ENCODE measurements at regions not wholly inside any gene's neighbourhood (a gene's known extent, or its start where the extent isn't known, plus 50 kb on each side); places are given as distances from the start of the nearest gene placed in this dataset.
A peak's percentile ranks its signal among the peaks of the same experiment; 100 is the strongest.

- H3K27me3 ChIP-seq (ENCODE audit: control insufficient read depth, insufficient read depth, low read length), result no peaks in the 10 kb centered on the region
- peaks cover 3% of the 10 kb centered on the region; the same call in 1 of the 2 replicates for H3K9me3 ChIP-seq (ENCODE audit: control insufficient read depth, insufficient read depth, low read length)
- H3K36me3 ChIP-seq (ENCODE audit: control insufficient read depth, insufficient read depth, low read length), result no peaks in the 10 kb centered on the region
- no peaks in the 10 kb centered on the region for H3K4me1 ChIP-seq (ENCODE audit: control insufficient read depth, insufficient read depth, low read length)
- H3K4me3 ChIP-seq (ENCODE audit: low read depth, low read length), result no peak overlapping the region
- H3K27ac ChIP-seq (ENCODE audit: low read depth, low read length), result no peak overlapping the region
- no peak overlapping the region for H3K9ac ChIP-seq (ENCODE audit: low read depth, low read length)
These were observed 276.7 kb upstream of the KIF2A start for GRCh38 chr5:62029303-62029702.

- Histone ChIP-seq H3K27ac (ENCODE audit: low read depth, low read length) (no peak overlapping the region), H3K4me3 (ENCODE audit: low read depth, low read length) (no peak overlapping the region), H3K36me3 (ENCODE audit: control insufficient read depth, insufficient read depth, low read length) (no peaks in the 10 kb centered on the region), H3K27me3 (ENCODE audit: control insufficient read depth, insufficient read depth, low read length) (no peaks in the 10 kb centered on the region), H3K4me1 (ENCODE audit: control insufficient read depth, insufficient read depth, low read length) (no peaks in the 10 kb centered on the region), H3K9ac (ENCODE audit: low read depth, low read length) (no peak overlapping the region), H3K9me3 (ENCODE audit: control insufficient read depth, insufficient read depth, low read length) (no peaks in the 10 kb centered on the region)
These were observed 275.7 kb upstream of the KIF2A start for GRCh38 chr5:62030326-62030725.

- no peaks in the 10 kb centered on the region for H3K9me3 ChIP-seq (ENCODE audit: control insufficient read depth, insufficient read depth, low read length)
- no peak overlapping the region for H3K9ac ChIP-seq (ENCODE audit: low read depth, low read length)
- H3K4me1 ChIP-seq (ENCODE audit: control insufficient read depth, insufficient read depth, low read length), result peaks cover 27% of the 10 kb centered on the region
- peaks cover 12% of the 10 kb centered on the region for H3K27me3 ChIP-seq (ENCODE audit: control insufficient read depth, insufficient read depth, low read length)
- H3K4me3 ChIP-seq (ENCODE audit: low read depth, low read length), result no peak overlapping the region
- H3K27ac ChIP-seq (ENCODE audit: low read depth, low read length), result no peak overlapping the region
- no peaks in the 10 kb centered on the region for H3K36me3 ChIP-seq (ENCODE audit: control insufficient read depth, insufficient read depth, low read length)
These were observed 268.0 kb upstream of the KIF2A start for GRCh38 chr5:62038024-62038423.

GRCh38 chr5:62041156-62041756 lies 264.8 kb upstream of the KIF2A start:
- H3K9ac ChIP-seq (ENCODE audit: low read depth, low read length), result no peak overlapping the region
- H3K27ac ChIP-seq (ENCODE audit: low read depth, low read length), result no peak overlapping the region
- H3K27me3 ChIP-seq (ENCODE audit: control insufficient read depth, insufficient read depth, low read length), result peaks cover 12% of the 10 kb centered on the region
- peaks cover 48% of the 10 kb centered on the region for H3K4me1 ChIP-seq (ENCODE audit: control insufficient read depth, insufficient read depth, low read length)
- H3K36me3 ChIP-seq (ENCODE audit: control insufficient read depth, insufficient read depth, low read length), result no peaks in the 10 kb centered on the region
- no peak overlapping the region for H3K4me3 ChIP-seq (ENCODE audit: low read depth, low read length)
- peaks cover 2% of the 10 kb centered on the region; the same call in 1 of the 2 replicates for H3K9me3 ChIP-seq (ENCODE audit: control insufficient read depth, insufficient read depth, low read length)

GRCh38 chr5:62042007-62042406 lies 264.0 kb upstream of the KIF2A start:
- no peak overlapping the region for H3K27ac ChIP-seq (ENCODE audit: low read depth, low read length)
- H3K9ac ChIP-seq (ENCODE audit: low read depth, low read length), result no peak overlapping the region
- H3K4me3 ChIP-seq (ENCODE audit: low read depth, low read length), result no peak overlapping the region
- peaks cover 5% of the 10 kb centered on the region; the same call in 1 of the 2 replicates for H3K9me3 ChIP-seq (ENCODE audit: control insufficient read depth, insufficient read depth, low read length)
- peaks cover 12% of the 10 kb centered on the region for H3K27me3 ChIP-seq (ENCODE audit: control insufficient read depth, insufficient read depth, low read length)
- H3K36me3 ChIP-seq (ENCODE audit: control insufficient read depth, insufficient read depth, low read length), result no peaks in the 10 kb centered on the region
- H3K4me1 ChIP-seq (ENCODE audit: control insufficient read depth, insufficient read depth, low read length), result peaks cover 48% of the 10 kb centered on the region

- peaks cover 12% of the 10 kb centered on the region for H3K27me3 ChIP-seq (ENCODE audit: control insufficient read depth, insufficient read depth, low read length)
- no peaks in the 10 kb centered on the region for H3K36me3 ChIP-seq (ENCODE audit: control insufficient read depth, insufficient read depth, low read length)
- peak overlapping the region; percentile 50 for H3K4me3 ChIP-seq (ENCODE audit: low read depth, low read length)
- peaks cover 5% of the 10 kb centered on the region; the same call in 1 of the 2 replicates for H3K9me3 ChIP-seq (ENCODE audit: control insufficient read depth, insufficient read depth, low read length)
- peak overlapping the region; percentile 88 for H3K27ac ChIP-seq (ENCODE audit: low read depth, low read length)
- H3K9ac ChIP-seq (ENCODE audit: low read depth, low read length), result no peak overlapping the region; the same call in 1 of the 2 replicates
- H3K4me1 ChIP-seq (ENCODE audit: control insufficient read depth, insufficient read depth, low read length), result peaks cover 44% of the 10 kb centered on the region
These were observed 262.4 kb upstream of the KIF2A start for GRCh38 chr5:62043289-62044280.

GRCh38 chr5:62044989-62045388 lies 261.0 kb upstream of the KIF2A start:
- Histone ChIP-seq H3K9ac (ENCODE audit: low read depth, low read length) (no peak overlapping the region), H3K27ac (ENCODE audit: low read depth, low read length) (no peak overlapping the region), H3K4me3 (ENCODE audit: low read depth, low read length) (no peak overlapping the region), H3K9me3 (ENCODE audit: control insufficient read depth, insufficient read depth, low read length) (peaks cover 5% of the 10 kb centered on the region; the same call in 1 of the 2 replicates), H3K27me3 (ENCODE audit: control insufficient read depth, insufficient read depth, low read length) (peaks cover 12% of the 10 kb centered on the region), H3K4me1 (ENCODE audit: control insufficient read depth, insufficient read depth, low read length) (peaks cover 54% of the 10 kb centered on the region), H3K36me3 (ENCODE audit: control insufficient read depth, insufficient read depth, low read length) (no peaks in the 10 kb centered on the region)

GRCh38 chr5:62046191-62046590 lies 259.8 kb upstream of the KIF2A start:
- Histone ChIP-seq H3K4me1 (ENCODE audit: control insufficient read depth, insufficient read depth, low read length) (peaks cover 58% of the 10 kb centered on the region), H3K36me3 (ENCODE audit: control insufficient read depth, insufficient read depth, low read length) (no peaks in the 10 kb centered on the region), H3K27ac (ENCODE audit: low read depth, low read length) (no peak overlapping the region), H3K9me3 (ENCODE audit: control insufficient read depth, insufficient read depth, low read length) (peaks cover 5% of the 10 kb centered on the region; the same call in 1 of the 2 replicates), H3K4me3 (ENCODE audit: low read depth, low read length) (no peak overlapping the region), H3K9ac (ENCODE audit: low read depth, low read length) (no peak overlapping the region), H3K27me3 (ENCODE audit: control insufficient read depth, insufficient read depth, low read length) (peaks cover 9% of the 10 kb centered on the region)

- H3K4me3 ChIP-seq (ENCODE audit: low read depth, low read length), result no peak overlapping the region
These were observed 254.3 kb upstream of the KIF2A start for GRCh38 chr5:62051747-62052146.

GRCh38 chr5:62059960-62060359 lies 246.0 kb upstream of the KIF2A start:
- Histone ChIP-seq H3K9ac (ENCODE audit: low read depth, low read length) (no peak overlapping the region), H3K4me3 (ENCODE audit: low read depth, low read length) (no peak overlapping the region), H3K9me3 (ENCODE audit: control insufficient read depth, insufficient read depth, low read length) (no peaks in the 10 kb centered on the region), H3K27ac (ENCODE audit: low read depth, low read length) (no peak overlapping the region), H3K27me3 (ENCODE audit: control insufficient read depth, insufficient read depth, low read length) (no peaks in the 10 kb centered on the region), H3K4me1 (ENCODE audit: control insufficient read depth, insufficient read depth, low read length) (peaks cover 9% of the 10 kb centered on the region; the same call in 1 of the 2 replicates), H3K36me3 (ENCODE audit: control insufficient read depth, insufficient read depth, low read length) (no peaks in the 10 kb centered on the region)

More at GRCh38 chr5:62051747-62052146, 254.3 kb upstream of the KIF2A start:
- H3K27ac ChIP-seq (ENCODE audit: low read depth, low read length), result no peak overlapping the region
- no peaks in the 10 kb centered on the region for H3K27me3 ChIP-seq (ENCODE audit: control insufficient read depth, insufficient read depth, low read length)
- no peaks in the 10 kb centered on the region for H3K36me3 ChIP-seq (ENCODE audit: control insufficient read depth, insufficient read depth, low read length)
- no peaks in the 10 kb centered on the region for H3K9me3 ChIP-seq (ENCODE audit: control insufficient read depth, insufficient read depth, low read length)
- peaks cover 19% of the 10 kb centered on the region for H3K4me1 ChIP-seq (ENCODE audit: control insufficient read depth, insufficient read depth, low read length)
- no peak overlapping the region for H3K9ac ChIP-seq (ENCODE audit: low read depth, low read length)

GRCh38 chr5:62065050-62065449 lies 241.0 kb upstream of the KIF2A start:
- H3K27ac ChIP-seq (ENCODE audit: low read depth, low read length), result no peak overlapping the region
- peaks cover 3% of the 10 kb centered on the region for H3K4me1 ChIP-seq (ENCODE audit: control insufficient read depth, insufficient read depth, low read length)
- no peak overlapping the region for H3K4me3 ChIP-seq (ENCODE audit: low read depth, low read length)
- no peaks in the 10 kb centered on the region for H3K27me3 ChIP-seq (ENCODE audit: control insufficient read depth, insufficient read depth, low read length)
- H3K9me3 ChIP-seq (ENCODE audit: control insufficient read depth, insufficient read depth, low read length), result no peaks in the 10 kb centered on the region
- no peak overlapping the region for H3K9ac ChIP-seq (ENCODE audit: low read depth, low read length)
- H3K36me3 ChIP-seq (ENCODE audit: control insufficient read depth, insufficient read depth, low read length), result no peaks in the 10 kb centered on the region
